GM18498 (cell line): ENCODE measurements at regions not wholly inside any gene's neighbourhood (a gene's known extent, or its start where the extent isn't known, plus 50 kb on each side); places are given as distances from the start of the nearest gene placed in this dataset.

Experiments
- ATAC-seq: cut with Tn5 transposase; IDR thresholded peaks from one replicate; pipeline ENCODE4 v1.9.1; 2021; ENCODE audit warnings: mild to moderate bottlenecking, moderate library complexity; ENCODE audit not compliant: unreplicated experiment

DNA sequence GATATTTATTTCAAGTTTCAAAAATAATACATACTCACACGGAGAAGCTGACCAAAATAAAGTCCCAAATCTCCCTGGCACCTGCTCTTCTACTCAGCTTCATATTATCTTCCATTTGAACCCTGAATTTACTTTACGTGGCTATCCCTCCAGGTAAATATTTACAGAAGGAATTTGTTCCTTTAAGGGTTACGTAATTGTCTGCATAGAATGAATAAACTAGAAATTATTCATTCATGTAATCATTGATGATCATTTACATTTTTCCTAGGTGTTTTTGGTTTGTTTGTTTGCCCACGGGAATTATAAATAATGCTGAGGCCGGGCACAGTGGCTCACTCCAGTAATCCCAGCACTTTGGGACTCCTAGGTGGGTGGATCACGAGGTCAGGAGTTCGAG lies 251.2 kb downstream of the PLK2 start:
- no peak for ATAC-seq

DNA sequence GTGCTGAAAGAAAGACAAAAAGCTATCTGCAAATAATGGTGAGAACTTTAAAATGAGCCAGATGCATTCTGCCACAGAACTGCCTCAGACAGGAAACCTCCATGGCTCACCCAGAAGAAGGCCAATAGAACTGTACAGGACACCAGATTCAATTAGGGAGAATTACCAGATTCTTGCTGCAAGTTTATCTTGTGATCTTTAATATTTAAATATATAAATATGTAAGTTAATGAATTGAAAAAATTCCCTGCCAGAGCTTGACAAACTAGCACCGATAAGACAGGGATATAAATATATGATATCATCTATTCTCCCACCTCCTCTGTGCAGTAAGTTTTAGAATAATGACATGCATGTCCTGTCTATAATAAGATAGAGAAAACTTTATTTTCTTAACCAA lies 252.8 kb downstream of the PLK2 start:
- ATAC-seq, result no peak

DNA sequence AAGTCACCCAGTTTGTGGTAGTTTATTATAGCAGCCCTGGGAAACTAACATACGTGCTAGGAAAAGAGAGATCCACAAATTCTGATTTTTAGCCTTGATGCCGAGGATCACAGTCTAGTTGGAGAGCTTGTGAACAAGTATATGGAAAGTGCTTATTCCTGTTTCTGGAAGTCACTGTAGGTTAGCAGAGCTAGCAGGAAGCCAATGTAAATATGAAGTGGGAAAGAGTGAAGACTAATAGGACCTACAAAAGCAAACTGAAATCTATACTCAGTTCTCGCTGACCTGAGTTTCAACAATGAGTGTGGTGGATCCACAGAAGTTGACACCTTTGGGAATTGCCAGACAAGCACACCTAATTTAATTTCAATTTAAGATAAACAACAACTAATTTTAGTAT lies 254.9 kb downstream of the PLK2 start:
- no peak for ATAC-seq

- ATAC-seq, result no peak
These were observed 256.9 kb downstream of the PLK2 start for GRCh38 chr5:58202941-58203444.

GRCh38 chr5:58201922-58202648 lies 257.8 kb downstream of the PLK2 start:
- ATAC-seq, result no peak

DNA sequence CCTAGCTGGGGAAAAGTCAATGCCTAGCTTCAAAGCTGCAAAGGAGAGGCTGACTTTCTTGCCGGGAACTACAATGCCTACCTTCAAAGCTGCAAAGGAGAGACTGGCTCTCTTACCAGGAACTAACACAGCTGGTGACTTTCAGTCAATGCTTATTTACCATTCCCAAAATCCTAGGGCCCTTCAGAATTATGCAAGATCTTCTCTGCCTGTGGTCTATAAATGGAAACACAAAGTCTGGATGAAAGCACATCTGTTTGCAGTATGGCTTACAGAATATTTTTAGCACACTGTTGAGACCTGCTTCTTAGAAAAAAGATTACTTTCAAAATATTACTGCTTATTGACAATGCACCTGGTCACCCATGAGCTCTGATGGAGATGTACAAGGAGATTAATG lies 259.4 kb downstream of the PLK2 start:
- ATAC-seq, result no peak

GRCh38 chr5:58199087-58199486 lies 260.8 kb downstream of the PLK2 start:
- ATAC-seq, result no peak

DNA sequence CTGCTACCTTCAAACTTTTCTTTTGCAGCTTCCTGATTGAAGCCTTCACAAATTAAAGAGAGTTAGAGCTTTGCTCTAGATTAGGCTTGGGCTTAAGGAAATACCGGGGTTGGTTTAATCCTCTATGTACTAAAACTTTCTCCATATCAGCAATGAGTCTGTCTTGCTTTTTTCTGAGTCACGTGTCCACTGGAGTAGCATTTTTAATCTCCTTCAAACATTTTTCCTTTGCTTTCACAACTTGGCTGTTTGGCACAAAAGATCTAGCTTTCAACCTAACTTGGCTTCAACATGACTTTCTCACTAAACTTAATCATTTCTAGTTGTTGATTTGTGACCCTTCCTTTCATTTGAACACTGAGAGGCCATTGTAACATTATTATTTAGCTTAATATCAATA lies 261.6 kb downstream of the PLK2 start:
- ATAC-seq, result no peak

- ATAC-seq, result no peak
These were observed 262.0 kb downstream of the PLK2 start for GRCh38 chr5:58197875-58198274.

DNA sequence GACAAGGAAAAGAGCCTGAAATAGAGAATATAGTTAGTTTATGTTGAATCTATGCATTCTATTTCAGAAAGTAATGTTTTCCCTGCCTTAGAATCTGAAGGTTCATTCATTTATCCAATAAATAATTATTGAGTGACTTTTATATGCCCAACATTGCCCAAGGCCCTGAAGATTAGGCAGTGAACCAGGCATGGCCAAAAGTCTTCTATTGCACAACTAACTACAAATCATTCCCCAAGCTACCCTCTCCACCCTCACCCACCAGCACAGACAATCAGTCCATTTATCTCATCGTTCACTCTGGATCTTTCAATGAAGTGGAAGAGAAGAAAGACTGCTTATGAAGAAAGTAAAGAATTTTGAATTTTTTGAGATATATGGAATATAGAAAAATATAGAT lies 268.4 kb downstream of the PLK2 start:
- ATAC-seq, result no peak

DNA sequence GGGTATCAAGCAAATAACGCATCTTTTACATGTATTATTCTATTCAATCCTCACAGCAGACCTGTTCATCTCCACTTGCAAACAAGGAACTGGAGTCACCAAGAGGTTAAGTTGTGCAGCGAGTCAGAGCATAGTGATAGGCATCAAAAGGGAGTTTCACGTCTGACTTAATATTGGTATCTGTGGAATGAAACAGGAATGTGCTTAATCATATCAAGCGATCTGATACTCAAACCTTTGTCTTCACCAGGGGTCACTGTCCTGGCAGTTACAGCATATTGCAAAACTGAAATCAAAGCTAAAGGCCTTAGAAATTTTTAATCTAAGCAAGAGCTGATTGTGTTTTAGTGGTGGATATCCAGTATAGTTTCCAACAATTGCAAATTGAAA lies 271.6 kb downstream of the PLK2 start:
- ATAC-seq, result no peak

DNA sequence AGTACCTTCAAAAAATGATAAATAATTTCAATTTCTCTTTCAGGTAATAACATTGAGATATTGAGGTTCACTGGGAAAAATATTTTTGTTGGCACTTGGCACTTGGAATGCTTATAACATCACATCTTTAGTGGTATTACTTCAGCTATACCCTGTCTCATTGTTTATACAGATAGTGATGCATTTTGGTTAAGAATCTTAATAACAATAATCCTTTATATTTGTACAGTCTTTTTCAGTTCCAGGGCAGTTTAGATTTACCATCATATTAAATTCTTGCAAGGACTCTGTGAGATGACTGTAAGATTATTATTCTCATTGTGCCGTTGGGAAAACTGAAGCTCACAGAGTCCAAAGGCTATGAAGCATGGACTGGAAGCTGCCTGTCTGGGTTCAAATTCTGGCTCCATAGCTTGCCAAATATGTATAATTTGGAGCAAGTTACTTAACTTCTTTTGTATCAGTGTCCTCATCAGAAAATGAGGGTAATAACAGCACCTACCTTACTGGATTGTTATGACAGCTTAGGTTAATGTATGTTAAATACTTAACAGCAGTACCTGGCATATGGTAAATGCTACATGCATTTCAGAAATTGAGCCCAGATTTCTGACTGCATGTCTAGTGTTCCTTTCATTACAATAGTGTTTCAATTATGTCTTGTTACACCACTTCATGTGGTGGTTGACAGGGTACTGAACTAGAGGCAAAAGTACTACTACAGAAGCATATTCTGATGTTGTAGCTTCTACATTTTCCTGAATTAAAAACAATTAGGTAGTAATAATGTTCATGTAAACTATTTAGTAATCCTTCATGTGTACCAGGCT lies 272.2 kb downstream of the PLK2 start:
- ATAC-seq, result no peak

DNA sequence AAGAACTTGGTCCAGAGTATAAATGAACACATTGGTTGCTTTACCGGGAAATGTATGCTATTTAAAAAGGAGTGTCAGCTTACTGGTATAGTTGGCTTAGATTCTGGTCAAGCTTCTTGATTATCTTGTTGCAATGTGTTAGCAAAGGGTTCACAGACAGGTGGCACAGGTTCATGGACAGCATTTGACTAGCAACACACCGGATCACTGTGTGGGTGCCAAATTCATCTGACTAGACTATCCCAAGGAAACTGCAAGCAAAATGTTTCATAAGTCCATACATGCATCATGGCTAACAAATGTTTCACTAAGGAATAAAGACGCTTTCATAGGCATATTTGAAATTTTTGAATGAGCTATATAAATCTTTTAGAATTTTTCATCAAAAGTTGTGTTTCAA lies 274.1 kb downstream of the PLK2 start:
- ATAC-seq, result no peak

DNA sequence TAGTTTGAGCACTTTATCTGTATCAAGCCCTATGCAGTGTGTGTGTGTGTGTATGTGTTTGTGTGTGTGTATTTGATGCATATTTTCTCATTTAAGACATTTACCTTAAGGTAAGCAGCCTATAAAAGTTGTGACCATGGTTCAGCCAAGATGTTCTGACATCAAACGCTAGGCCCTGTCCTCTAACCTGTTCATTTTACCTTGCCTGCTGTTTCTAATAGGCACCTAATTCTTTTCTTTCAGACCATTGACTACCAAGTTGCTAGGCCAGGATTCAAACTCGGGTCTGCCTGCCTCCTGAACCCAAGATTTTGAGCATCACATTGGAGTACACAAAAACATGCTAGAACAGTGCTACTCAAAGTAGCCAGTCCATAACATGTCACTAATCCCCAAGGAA lies 274.5 kb downstream of the PLK2 start:
- no peak for ATAC-seq

- no peak for ATAC-seq
These were observed 275.0 kb downstream of the PLK2 start for GRCh38 chr5:58184910-58185309.

DNA sequence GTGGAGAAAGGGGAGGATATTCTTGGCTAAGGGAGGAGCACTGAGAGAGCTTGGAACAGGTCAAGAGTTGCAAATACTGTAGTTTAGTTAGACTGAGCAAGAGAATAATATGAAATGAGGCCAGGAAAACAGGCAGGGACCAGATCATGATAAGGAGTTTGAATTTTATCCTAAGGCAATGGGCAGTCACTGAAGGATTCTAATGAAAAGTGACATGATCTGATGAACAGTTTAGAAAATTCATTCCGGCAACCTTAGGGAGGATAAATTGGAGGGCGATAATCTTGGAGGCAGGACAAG lies 276.1 kb downstream of the PLK2 start:
- ATAC-seq, result no peak

DNA sequence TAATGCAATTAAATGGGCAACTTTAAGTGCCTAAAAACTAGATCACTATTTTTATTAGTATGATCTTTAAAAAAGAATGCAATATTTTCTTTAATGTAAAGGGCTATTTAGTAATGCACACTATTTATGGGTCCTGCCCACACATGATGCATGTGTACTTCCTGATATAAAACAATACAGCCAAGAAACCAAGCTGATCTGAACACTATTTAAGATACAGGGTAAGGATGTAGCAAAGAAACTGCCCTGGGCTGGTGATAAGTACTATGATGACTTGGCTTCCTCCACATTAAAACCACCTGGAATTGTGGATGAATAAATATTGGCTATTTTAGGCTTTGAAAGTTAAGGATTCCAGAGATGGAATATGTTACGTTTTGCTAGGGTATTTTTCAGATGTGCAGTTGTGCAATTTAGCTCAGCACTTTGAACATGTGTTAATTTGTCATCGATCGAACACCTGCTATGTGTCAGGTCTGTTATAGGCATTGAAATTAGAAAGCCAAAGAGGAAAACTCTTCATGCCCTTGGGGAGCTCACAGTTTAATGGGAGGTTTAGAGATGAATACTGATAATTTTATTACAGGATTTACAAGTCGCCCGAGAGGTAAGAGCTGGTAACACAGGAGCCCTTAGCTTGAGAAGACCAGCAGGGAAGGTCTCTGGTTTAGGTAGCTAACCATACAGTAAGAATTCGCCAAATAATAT lies 276.7 kb downstream of the PLK2 start:
- no peak for ATAC-seq

DNA sequence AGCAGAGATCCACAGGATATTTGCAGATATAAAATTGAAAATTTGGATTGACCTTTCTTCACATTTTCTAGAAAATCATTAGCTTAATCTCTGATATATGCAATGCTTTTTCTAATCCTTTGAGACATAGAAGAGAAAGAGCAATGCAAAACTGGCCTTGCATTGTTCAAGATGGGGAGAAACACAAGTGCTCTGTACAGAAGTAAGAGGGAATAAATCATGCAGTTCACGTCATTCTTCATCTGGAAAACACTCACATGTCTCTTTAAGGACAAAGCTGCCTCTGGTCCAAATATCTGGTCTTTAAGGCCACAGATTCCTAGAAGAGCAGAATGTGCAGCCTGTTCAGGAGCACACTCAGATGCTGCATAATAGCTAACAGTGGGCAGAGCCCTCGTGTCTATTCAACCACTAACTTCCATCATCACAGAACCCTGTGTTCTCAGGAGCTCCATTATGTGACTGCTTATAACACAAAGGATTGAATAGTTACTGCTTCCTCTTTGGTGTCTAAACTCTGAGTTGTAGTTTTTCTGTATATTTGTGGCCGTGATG lies 277.5 kb downstream of the PLK2 start:
- no peak for ATAC-seq

GRCh38 chr5:58181578-58182286 lies 278.2 kb downstream of the PLK2 start:
- ATAC-seq, result no peak

DNA sequence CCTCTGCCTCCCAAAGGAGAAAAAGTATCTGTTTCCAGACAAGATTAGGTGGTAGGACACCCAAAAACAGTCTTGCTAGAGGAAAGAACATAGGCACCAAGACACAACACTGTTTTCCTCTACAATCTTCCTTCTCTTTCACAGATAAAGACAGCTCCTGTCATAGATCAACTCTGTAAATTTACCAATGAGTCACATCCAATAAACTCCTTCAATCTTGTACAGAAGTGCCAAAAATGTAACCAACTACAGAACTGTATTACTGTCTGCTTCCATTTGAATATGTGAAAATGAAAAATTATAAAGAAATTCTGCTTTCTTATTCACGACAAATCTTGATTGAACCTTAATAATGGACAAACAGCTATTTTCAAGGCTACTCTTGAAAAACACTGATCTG lies 286.9 kb downstream of the PLK2 start:
- ATAC-seq, result no peak

- ATAC-seq, result no peak
These were observed 294.7 kb downstream of the PLK2 start for GRCh38 chr5:58165152-58165551.
